SK-N-SH (cell line): ENCODE measurements at regions not wholly inside any gene's neighbourhood (a gene's known extent, or its start where the extent isn't known, plus 50 kb on each side); places are given as distances from the start of the nearest gene placed in this dataset.

ENCODE experiments used
- CTCF ChIA-PET: fragments of 300-600, 350-600 bp; formaldehyde crosslinking; extraction: SDS; loops from one replicate; lab custom pipeline; 2021; lab: Yijun Ruan, JAX
- POLR2A ChIA-PET: fragments of 350-600 bp; sonication (Branson Sonifier 250); formaldehyde crosslinking; extraction: SDS; loops from one replicate; lab custom pipeline; 2020; ENCODE audit warnings: antibody characterized with exemption, inconsistent platforms; lab: Yijun Ruan, JAX
- DNase-seq: peaks from one replicate; pipeline ENCODE4 v3.0.0; 2012
- H2AFZ ChIP-seq: fragments of 200-600 bp; sonication (generic); 2 replicates; pipeline ENCODE4 v1.8.1; 2016; ENCODE audit warnings: antibody characterized with exemption, mild to moderate bottlenecking, low read depth
- H3F3A ChIP-seq: fragments of 200-600 bp; sonication (generic); replicated peaks from 2 replicates; pipeline ENCODE3; 2016; ENCODE audit warnings: antibody characterized with exemption, mild to moderate bottlenecking; ENCODE audit not compliant: insufficient read depth
- H3K27ac ChIP-seq, 2 experiments: fragments of 200-500 bp in 1 of 2; fragments of 200-600 bp in 1 of 2; sonication (Bioruptor generic) in 1 of 2; sonication (generic), shearing (Covaris generic) in 1 of 2; 2 replicates each; pipeline versions ENCODE4 v1.5.1 to v1.6.1; 2014 to 2016; ENCODE audit warnings: low read depth in 2 of 2, inconsistent platforms in 1 of 2, low read length in 1 of 2, mild to moderate bottlenecking in 1 of 2, mixed read lengths in 1 of 2
- H3K27me3 ChIP-seq: fragments of 200-600 bp; sonication (generic), shearing (Covaris generic); 2 replicates; pipeline ENCODE4 v1.6.1; 2016; ENCODE audit warnings: mixed run types; ENCODE audit not compliant: insufficient read depth
- H3K36me3 ChIP-seq, 2 experiments: fragments of 200-500 bp in 1 of 2; fragments of 200-600 bp in 1 of 2; sonication (Bioruptor generic) in 1 of 2; sonication (generic) in 1 of 2; replicated peaks in 1 of 2; 2 replicates each; pipeline versions ENCODE3 to v1.5.1; 2014 to 2016; ENCODE audit warnings: low read length in 1 of 2, mild to moderate bottlenecking in 1 of 2; ENCODE audit not compliant: insufficient read depth in 2 of 2, control insufficient read depth in 1 of 2
- H3K4me1 ChIP-seq, 2 experiments: fragments of 200-500 bp in 1 of 2; fragments of 200-600 bp in 1 of 2; sonication (Bioruptor generic) in 1 of 2; sonication (generic), shearing (Covaris generic) in 1 of 2; 2 replicates each; pipeline versions ENCODE4 v1.5.1 to v1.6.1; 2014 to 2016; ENCODE audit warnings: low read depth in 1 of 2, low read length in 1 of 2, mixed run types in 1 of 2; ENCODE audit not compliant: insufficient read depth in 2 of 2, control insufficient read depth in 1 of 2
- H3K4me2 ChIP-seq: fragments of 200-600 bp; sonication (generic), shearing (Covaris generic); 2 replicates; pipeline ENCODE4 v1.6.1; 2017; ENCODE audit warnings: mixed run types
- H3K4me3 ChIP-seq, 2 experiments: fragments of 200-500 bp in 1 of 2; fragments of 200-600 bp in 1 of 2; sonication (Bioruptor generic) in 1 of 2; sonication (generic), shearing (Covaris generic) in 1 of 2; 2 replicates each; pipeline versions ENCODE4 v1.5.1 to v1.8.1; 2014 to 2016; ENCODE audit warnings: low read depth in 2 of 2, inconsistent platforms in 1 of 2, low read length in 1 of 2, mild to moderate bottlenecking in 1 of 2, mixed read lengths in 1 of 2, moderate library complexity in 1 of 2
- H3K79me2 ChIP-seq: fragments of 200-600 bp; sonication (generic); 2 replicates; pipeline ENCODE4 v1.8.1; 2017; ENCODE audit warnings: mild to moderate bottlenecking; ENCODE audit not compliant: insufficient read depth
- H3K9ac ChIP-seq: fragments of 200-600 bp; sonication (generic); 2 replicates; pipeline ENCODE4 v1.6.1; 2017; ENCODE audit warnings: mixed run types
- H3K9me2 ChIP-seq: fragments of 200-600 bp; sonication (generic); 2 replicates; pipeline ENCODE4 v1.6.1; 2017; ENCODE audit warnings: mixed run types
- H3K9me3 ChIP-seq: fragments of 200-600 bp; sonication (generic); 2 replicates; pipeline ENCODE4 v1.6.1; 2017; ENCODE audit warnings: mixed run types, mild to moderate bottlenecking, moderate library complexity
- H4K20me1 ChIP-seq: fragments of 200-600 bp; sonication (generic); 2 replicates; pipeline ENCODE4 v1.6.1; 2017; ENCODE audit warnings: mild to moderate bottlenecking, mixed run types; ENCODE audit not compliant: insufficient read depth
- CHD2 ChIP-seq: fragments of 150-350 bp; IDR thresholded peaks from 2 replicates; pipeline ENCODE4 v1.6.1; 2018; ENCODE audit warnings: low read length; ENCODE audit not compliant: partially characterized antibody
- EZH2phosphoT487 ChIP-seq: fragments of 200-600 bp; sonication (generic); IDR thresholded peaks from 2 replicates; pipeline ENCODE4 v1.6.1; 2017; ENCODE audit warnings: low read depth, mixed run types, mild to moderate bottlenecking, antibody characterized with exemption, moderate library complexity, borderline replicate concordance
- FOSL2 ChIP-seq: IDR thresholded peaks from 2 replicates; pipeline ENCODE4 v1.4.0; 2012; ENCODE audit warnings: low read depth, mild to moderate bottlenecking, moderate library complexity, borderline replicate concordance
- GATA2 ChIP-seq: sonication (generic); formaldehyde crosslinking; IDR thresholded peaks from 2 replicates; pipeline ENCODE4 v1.5.0; 2020; ENCODE audit warnings: mild to moderate bottlenecking, missing genetic modification reagents
- IRF3 ChIP-seq: fragments of 150-350 bp; IDR thresholded peaks from 2 replicates; pipeline ENCODE4 v1.6.1; 2016; ENCODE audit warnings: mild to moderate bottlenecking, low read depth, low read length
- JUND ChIP-seq: IDR thresholded peaks from 2 replicates; pipeline ENCODE4 v1.4.0; 2012
- MAX ChIP-seq: IDR thresholded peaks from 2 replicates; pipeline ENCODE4 v1.4.0; 2012; ENCODE audit warnings: low read depth
- RAD21 ChIP-seq: IDR thresholded peaks from 2 replicates; pipeline ENCODE4 v1.6.1; 2012; ENCODE audit warnings: mild to moderate bottlenecking, low read length
- SIN3A ChIP-seq: IDR thresholded peaks from 2 replicates; pipeline ENCODE4 v1.6.1; 2012; ENCODE audit warnings: low read depth, mild to moderate bottlenecking, low read length, moderate library complexity, borderline replicate concordance
- SMC3 ChIP-seq: IDR thresholded peaks from 2 replicates; pipeline ENCODE4 v1.6.1; 2012; ENCODE audit warnings: low read depth, low read length, improper control_type of control experiment
- TAF1 ChIP-seq: IDR thresholded peaks from 2 replicates; pipeline ENCODE4 v1.6.1; 2012; ENCODE audit warnings: low read depth, mild to moderate bottlenecking, low read length, moderate library complexity, borderline replicate concordance
- TCF12 ChIP-seq: IDR thresholded peaks from 2 replicates; pipeline ENCODE4 v1.4.0; 2012
- TEAD4 ChIP-seq: IDR thresholded peaks from 2 replicates; pipeline ENCODE4 v1.4.0; 2012; ENCODE audit warnings: mild to moderate bottlenecking, borderline replicate concordance; ENCODE audit not compliant: insufficient read depth
- ZBTB33 ChIP-seq: IDR thresholded peaks from 2 replicates; pipeline ENCODE4 v1.4.0; 2012; ENCODE audit warnings: low read depth, borderline replicate concordance
- WGBS: methylation state at CpG from one replicate; pipeline ENCODE4 v1.1.6; 2017; ENCODE audit warnings: low lambda C conversion rate; 5-methylcytosine and 5-hydroxymethylcytosine counted together

- ChIA-PET POLR2A (no interaction called here), CTCF (interaction anchor here (0.9 to 1.1 kb wide), 2 partner anchors 10 to 12 kb away, joined by 3 to 4 read pairs; no protein-coding TSS in a partner anchor)
- no peak overlapping the region for H3K9ac ChIP-seq
- no peak for TF ChIP-seq CHD2
- peak; percentile 41 for TF ChIP-seq RAD21
- TF ChIP-seq, all 33 proteins: peak for 1
- Histone ChIP-seq H3K4me3 (no peak overlapping the region), H2AFZ (no peak overlapping the region), H3K9me3 (no peaks in the 10 kb centered on the region), H3K9me2 (no peaks in the 10 kb centered on the region), H4K20me1 (no peaks in the 10 kb centered on the region), H3K27me3 (no peaks in the 10 kb centered on the region), H3K79me2 (no peaks in the 10 kb centered on the region), H3K4me2 (no peak overlapping the region), H3F3A (no peaks in the 10 kb centered on the region), H3K36me3 (no peaks in the 10 kb centered on the region), H3K27ac (no peak overlapping the region), H3K4me1 (no peaks in the 10 kb centered on the region; a peak in 1 of 4 replicates)
- DNase-seq: no peak
- 52% methylated on average over 5 of the region's 5 CpGs for WGBS
These were observed 156.6 kb upstream of the MAF start for GRCh38 chr16:79757163-79757562.

- Histone ChIP-seq H3K27ac (no peak overlapping the region), H3K79me2 (no peaks in the 10 kb centered on the region), H3K4me1 (no peaks in the 10 kb centered on the region; a peak in 1 of 4 replicates), H3F3A (no peaks in the 10 kb centered on the region), H4K20me1 (no peaks in the 10 kb centered on the region), H3K4me3 (no peak overlapping the region), H2AFZ (no peak overlapping the region), H3K9me3 (no peaks in the 10 kb centered on the region), H3K36me3 (no peaks in the 10 kb centered on the region), H3K9ac (no peak overlapping the region), H3K27me3 (no peaks in the 10 kb centered on the region), H3K9me2 (no peaks in the 10 kb centered on the region), H3K4me2 (no peak overlapping the region)
- no peak for DNase-seq
- 44% methylated on average over 5 of the region's 5 CpGs for WGBS
- TF ChIP-seq JUND (no peak), GATA2 (CRISPR knock-in tag) (no peak), EZH2phosphoT487 (no peak)
- POLR2A ChIA-PET: no interaction called here
- CTCF ChIA-PET: interaction anchor here (0.9 to 1.1 kb wide), 2 partner anchors 11 kb away, joined by 3 to 4 read pairs; no protein-coding TSS in a partner anchor
These were observed 156.0 kb upstream of the MAF start for GRCh38 chr16:79756571-79756970.

- POLR2A ChIA-PET: no interaction called here
- H3K79me2 ChIP-seq: no peaks in the 10 kb centered on the region
- TF ChIP-seq JUND: no peak
These were observed 154.0 kb upstream of the MAF start for GRCh38 chr16:79754501-79754900.

GRCh38 chr16:79754081-79754480 is 153.5 kb upstream of the MAF start:
- H3K4me2 ChIP-seq: no peak overlapping the region
- H3K9me2 ChIP-seq: no peaks in the 10 kb centered on the region
- H3K27me3 ChIP-seq: no peaks in the 10 kb centered on the region
- H3K9ac ChIP-seq: no peak overlapping the region
- H3K4me3 ChIP-seq: no peak overlapping the region
- 8% methylated on average over 1 of the region's 1 CpG for WGBS
- no peaks in the 10 kb centered on the region for H3F3A ChIP-seq
- H4K20me1 ChIP-seq: no peaks in the 10 kb centered on the region
- no peaks in the 10 kb centered on the region for H3K9me3 ChIP-seq
- POLR2A ChIA-PET: no interaction called here
- CTCF ChIA-PET: interaction anchor here (0.8 to 1.5 kb wide), 2 partner anchors 13 to 16 kb away, joined by 3 read pairs; no protein-coding TSS in a partner anchor
- no peaks in the 10 kb centered on the region for H3K79me2 ChIP-seq
- H2AFZ ChIP-seq: no peak overlapping the region
- H3K4me1 ChIP-seq: no peaks in the 10 kb centered on the region; a peak in 1 of 4 replicates
- no peaks in the 10 kb centered on the region for H3K36me3 ChIP-seq
- TF ChIP-seq ZBTB33: no peak
- no peak for TF ChIP-seq TAF1
- TF ChIP-seq TEAD4: no peak
- no peak for TF ChIP-seq MAX
- no peak for TF ChIP-seq SIN3A
- TF ChIP-seq IRF3: no peak
- TF ChIP-seq TCF12: no peak
- no peak for TF ChIP-seq FOSL2
- no peak for TF ChIP-seq SMC3
- H3K27ac ChIP-seq: no peak overlapping the region
- DNase-seq: no peak

More at GRCh38 chr16:79754501-79754900, 154.0 kb upstream of the MAF start:
- Histone ChIP-seq H3K27ac (no peak overlapping the region), H3K9me3 (no peaks in the 10 kb centered on the region), H3F3A (no peaks in the 10 kb centered on the region), H3K9ac (no peak overlapping the region), H3K9me2 (no peaks in the 10 kb centered on the region), H3K4me3 (no peak overlapping the region), H2AFZ (no peak overlapping the region), H3K4me2 (no peak overlapping the region), H3K4me1 (no peaks in the 10 kb centered on the region; a peak in 1 of 4 replicates), H4K20me1 (no peaks in the 10 kb centered on the region), H3K36me3 (no peaks in the 10 kb centered on the region), H3K27me3 (no peaks in the 10 kb centered on the region)
- DNase-seq: no peak
- CTCF ChIA-PET: interaction anchor here (0.8 to 1.5 kb wide), 2 partner anchors 13 to 16 kb away, joined by 3 read pairs; no protein-coding TSS in a partner anchor
